ENCODE measurements at regions not wholly inside any gene's neighbourhood (a gene's known extent, or its start where the extent isn't known, plus 50 kb on each side); places are given as distances from the start of the nearest gene placed in this dataset.
"Not testable (repeated sequence)": the region's sequence is repeated elsewhere in the genome, so short reads cannot be mapped to it uniquely, and the experiment has no call there.

GRCh38 chr11:24240496-24241175 is 256.2 kb upstream of the LUZP2 start:
- no peak for ATAC-seq
- Mint-ChIP-seq H3K9me3 (peaks cover 4% of the 10 kb centered on the region), H3K27me3 (no peaks in the 10 kb centered on the region), H3K4me1 (no peaks in the 10 kb centered on the region), H3K4me3 (no peak overlapping the region), H3K36me3 (ENCODE audit: low read depth) (no peaks in the 10 kb centered on the region), H3K27ac (no peak overlapping the region)
- DNase-seq, result no peak

GRCh38 chr11:24246715-24247114 is 250.1 kb upstream of the LUZP2 start:
- Mint-ChIP-seq H3K9me3 (peaks cover 6% of the 10 kb centered on the region), H3K4me1 (no peaks in the 10 kb centered on the region), H3K27ac (no peak overlapping the region), H3K27me3 (no peaks in the 10 kb centered on the region), H3K36me3 (ENCODE audit: low read depth) (no peaks in the 10 kb centered on the region), H3K4me3 (no peak overlapping the region)
- ATAC-seq, result no peak
- DNase-seq, result no peak

DNA sequence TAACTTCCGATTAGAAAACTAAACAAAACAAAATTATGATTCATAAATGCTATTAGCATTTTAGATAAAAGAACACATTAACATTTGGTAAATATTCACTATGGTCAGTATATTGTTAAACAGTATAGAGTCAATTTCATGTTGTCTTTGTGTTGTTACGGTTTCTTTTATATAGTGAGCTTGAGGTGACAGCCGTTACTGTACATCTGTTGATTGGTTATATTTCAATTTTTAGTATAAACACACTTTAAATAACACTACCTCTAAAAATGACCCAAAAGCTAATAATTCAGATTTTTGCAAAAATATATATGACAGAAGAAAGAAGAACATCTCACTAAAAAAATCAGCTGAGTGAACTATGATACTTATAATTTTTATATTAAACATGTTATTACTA is 249.0 kb upstream of the LUZP2 start:
- Mint-ChIP-seq H3K4me3 (no peak overlapping the region), H3K27me3 (no peaks in the 10 kb centered on the region), H3K27ac (no peak overlapping the region), H3K36me3 (ENCODE audit: low read depth) (no peaks in the 10 kb centered on the region), H3K4me1 (no peaks in the 10 kb centered on the region), H3K9me3 (peaks cover 6% of the 10 kb centered on the region)
- no peak for ATAC-seq
- DNase-seq, result no peak

DNA sequence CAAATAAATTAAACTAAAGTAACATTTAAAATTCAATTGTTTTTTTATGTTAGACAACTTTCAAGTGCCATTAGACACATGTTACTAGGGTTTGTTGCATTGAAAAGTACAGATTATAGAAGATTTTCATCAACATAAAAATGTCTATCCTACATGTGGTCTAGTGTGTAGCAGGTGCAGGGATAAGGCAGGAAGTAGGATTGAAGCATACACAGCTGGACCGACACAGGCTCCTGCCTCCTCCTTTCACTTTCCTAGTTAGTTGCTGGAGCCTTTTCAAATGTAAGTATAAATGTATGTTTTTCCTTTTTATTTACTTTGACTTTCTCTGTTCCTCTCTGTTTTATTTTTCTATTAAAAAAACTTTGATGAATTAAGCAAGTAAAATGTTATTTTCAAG is 246.9 kb upstream of the LUZP2 start:
- Mint-ChIP-seq H3K4me3 (no peak overlapping the region), H3K9me3 (peaks cover 6% of the 10 kb centered on the region), H3K27me3 (no peaks in the 10 kb centered on the region), H3K27ac (no peak overlapping the region), H3K4me1 (no peaks in the 10 kb centered on the region), H3K36me3 (ENCODE audit: low read depth) (no peaks in the 10 kb centered on the region)
- DNase-seq (no peak), ATAC-seq (no peak)

DNA sequence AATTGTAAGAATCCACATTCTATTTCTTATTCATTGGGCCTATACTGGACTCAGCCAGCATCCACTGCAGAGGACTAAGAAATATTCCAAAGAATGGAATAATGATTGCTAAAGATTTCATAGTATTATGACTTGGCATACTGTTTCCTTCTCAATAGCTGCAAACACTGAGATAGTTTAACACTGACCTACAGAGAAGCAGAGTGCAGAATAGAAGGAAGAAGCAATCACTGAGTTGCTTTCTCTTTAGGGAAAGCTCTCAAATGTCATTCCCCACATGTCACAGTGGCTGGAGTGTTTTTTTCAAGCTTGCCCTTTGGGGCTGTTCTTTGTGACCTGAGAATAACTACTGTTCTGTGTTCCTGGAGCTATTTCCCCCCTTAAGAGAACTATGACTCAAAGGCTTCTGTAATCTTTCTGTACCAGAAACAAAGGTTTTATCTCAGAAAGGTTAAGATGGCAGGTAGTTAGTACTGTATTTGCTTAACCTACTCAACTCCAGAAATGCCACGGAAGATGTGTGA is 243.6 kb upstream of the LUZP2 start:
- DNase-seq (no peak), ATAC-seq (no peak)
- Mint-ChIP-seq H3K27me3 (no peaks in the 10 kb centered on the region), H3K9me3 (peaks cover 6% of the 10 kb centered on the region), H3K27ac (no peak overlapping the region), H3K4me3 (no peak overlapping the region), H3K4me1 (no peaks in the 10 kb centered on the region), H3K36me3 (ENCODE audit: low read depth) (no peaks in the 10 kb centered on the region)

GRCh38 chr11:24264868-24265267 is 232.0 kb upstream of the LUZP2 start:
- no peak for DNase-seq
- H3K4me3 Mint-ChIP-seq, result no peak overlapping the region
- H3K27ac Mint-ChIP-seq, result no peak overlapping the region
- H3K9me3 Mint-ChIP-seq, result peaks cover 4% of the 10 kb centered on the region
- H3K27me3 Mint-ChIP-seq, result no peaks in the 10 kb centered on the region
- H3K4me1 Mint-ChIP-seq, result no peaks in the 10 kb centered on the region
- no peaks in the 10 kb centered on the region for H3K36me3 Mint-ChIP-seq (ENCODE audit: low read depth)
- ATAC-seq, result no peak

DNA sequence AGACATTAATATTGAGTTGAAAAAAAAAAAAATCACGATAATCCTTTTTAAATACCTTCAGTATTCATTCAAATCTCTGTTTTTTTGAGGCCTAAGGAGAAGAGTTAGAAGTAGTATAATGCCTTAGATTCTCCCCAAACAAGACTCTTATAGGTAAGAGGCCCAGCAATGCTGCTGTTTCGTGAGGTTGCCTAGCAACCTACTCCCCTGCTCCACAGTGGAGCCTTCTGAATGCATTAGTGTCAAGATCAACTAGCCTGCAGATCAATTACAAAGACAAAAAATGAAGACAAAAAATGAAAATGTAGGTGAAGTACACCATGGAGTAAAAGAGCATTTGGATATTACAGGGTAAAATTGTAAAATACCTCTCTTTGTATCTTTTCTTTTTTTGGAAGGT is 229.8 kb upstream of the LUZP2 start:
- no peaks in the 10 kb centered on the region for H3K36me3 Mint-ChIP-seq (ENCODE audit: low read depth)
- ATAC-seq (no peak), DNase-seq (no peak)
- no peaks in the 10 kb centered on the region for H3K27me3 Mint-ChIP-seq
- no peak overlapping the region for H3K4me3 Mint-ChIP-seq
- no peak overlapping the region for H3K27ac Mint-ChIP-seq
- H3K9me3 Mint-ChIP-seq, result peaks cover 7% of the 10 kb centered on the region
- H3K4me1 Mint-ChIP-seq, result no peaks in the 10 kb centered on the region

DNA sequence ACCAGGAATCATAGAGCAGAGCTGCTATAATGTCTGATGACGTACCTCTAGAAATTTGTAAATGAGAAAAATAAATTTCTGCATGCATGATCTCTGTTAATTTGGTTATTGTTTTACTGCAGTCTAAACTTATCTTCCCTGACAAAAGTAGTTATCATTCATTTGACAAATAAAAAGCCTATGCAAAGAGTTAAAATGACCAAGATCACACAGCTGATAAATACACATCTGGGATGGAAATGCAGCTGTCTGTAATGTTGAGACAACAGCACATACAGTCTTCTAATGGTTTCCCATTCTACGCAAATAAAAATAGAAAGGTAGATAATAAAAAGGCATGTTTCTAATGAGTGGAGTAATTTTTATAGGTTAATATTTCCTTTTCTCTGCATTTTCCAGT is 225.1 kb upstream of the LUZP2 start:
- Mint-ChIP-seq H3K36me3 (ENCODE audit: low read depth) (no peaks in the 10 kb centered on the region), H3K27me3 (no peaks in the 10 kb centered on the region), H3K27ac (no peak overlapping the region), H3K4me1 (no peaks in the 10 kb centered on the region), H3K9me3 (peaks cover 16% of the 10 kb centered on the region), H3K4me3 (no peak overlapping the region)
- ATAC-seq (no peak), DNase-seq (no peak)

DNA sequence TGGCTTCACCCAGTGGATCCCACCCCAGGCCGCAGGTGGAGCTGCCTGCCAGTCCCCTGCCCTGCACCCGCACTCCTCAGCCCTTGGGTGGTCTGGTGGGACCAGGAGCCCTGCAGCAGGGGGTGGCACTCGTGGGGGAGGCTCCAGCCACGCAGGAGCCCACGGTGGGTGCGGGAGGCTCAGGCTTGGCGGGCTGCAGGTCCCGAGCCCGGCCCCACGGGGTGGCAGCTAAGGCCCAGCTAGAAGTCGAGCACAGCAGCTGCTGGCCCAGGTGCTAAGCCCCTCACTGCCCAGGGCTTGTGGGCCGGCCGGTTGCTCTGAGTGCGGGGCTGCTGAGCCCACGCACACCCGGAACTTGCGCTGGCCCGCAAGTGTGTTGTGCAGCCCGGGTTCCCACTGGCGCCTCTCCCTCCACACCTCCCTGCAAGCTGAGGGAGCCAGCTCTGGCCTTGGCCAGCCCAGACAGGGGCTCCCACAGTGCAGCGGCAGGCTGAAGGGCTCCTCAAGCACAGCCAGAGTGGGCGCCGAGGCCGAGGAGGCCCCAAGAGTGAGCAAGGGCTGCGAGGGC is 222.6 kb upstream of the LUZP2 start:
- not testable (repeated sequence) for H3K27me3 Mint-ChIP-seq; H3K36me3 Mint-ChIP-seq (ENCODE audit: low read depth); H3K27ac Mint-ChIP-seq; ATAC-seq; H3K4me1 Mint-ChIP-seq; H3K4me3 Mint-ChIP-seq; DNase-seq
- H3K9me3 Mint-ChIP-seq, result peaks cover 12% of the 10 kb centered on the region

DNA sequence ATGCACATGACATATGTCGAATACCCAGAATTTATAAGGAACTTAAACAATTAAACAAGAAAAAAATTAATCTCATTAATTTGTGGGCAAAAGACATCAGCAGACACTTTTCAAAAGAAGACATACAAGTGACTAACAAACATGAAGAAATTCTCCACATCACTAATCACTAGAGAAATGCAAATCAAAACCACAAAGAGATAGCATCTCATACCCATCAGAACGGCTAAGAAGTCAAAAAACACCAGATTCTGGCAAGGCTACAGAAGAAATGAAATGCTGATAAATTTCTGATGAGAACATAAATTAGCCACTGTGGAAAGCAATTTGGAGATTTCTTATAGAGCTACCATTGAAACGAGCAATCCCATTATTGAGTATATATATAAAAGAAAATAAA is 210.6 kb upstream of the LUZP2 start:
- H3K9me3 Mint-ChIP-seq, result peaks cover 16% of the 10 kb centered on the region
- no peaks in the 10 kb centered on the region for H3K4me1 Mint-ChIP-seq
- ATAC-seq, result no peak
- no peak overlapping the region for H3K4me3 Mint-ChIP-seq
- DNase-seq, result no peak
- H3K27me3 Mint-ChIP-seq, result no peaks in the 10 kb centered on the region
- no peaks in the 10 kb centered on the region for H3K36me3 Mint-ChIP-seq (ENCODE audit: low read depth)
- H3K27ac Mint-ChIP-seq, result no peak overlapping the region

- H3K4me1 Mint-ChIP-seq, result no peaks in the 10 kb centered on the region
- ATAC-seq, result no peak
- H3K9me3 Mint-ChIP-seq, result peaks cover 17% of the 10 kb centered on the region
- no peak overlapping the region for H3K4me3 Mint-ChIP-seq
- no peaks in the 10 kb centered on the region for H3K36me3 Mint-ChIP-seq (ENCODE audit: low read depth)
- DNase-seq, result no peak
- no peak overlapping the region for H3K27ac Mint-ChIP-seq
- no peaks in the 10 kb centered on the region for H3K27me3 Mint-ChIP-seq
Measured at GRCh38 chr11:24289301-24289700, 207.6 kb upstream of the LUZP2 start.

GRCh38 chr11:24293964-24294363 is 202.9 kb upstream of the LUZP2 start:
- ATAC-seq (no peak), DNase-seq (no peak)
- Mint-ChIP-seq H3K27me3 (no peaks in the 10 kb centered on the region), H3K27ac (no peak overlapping the region), H3K4me1 (no peaks in the 10 kb centered on the region), H3K36me3 (ENCODE audit: low read depth) (no peaks in the 10 kb centered on the region), H3K4me3 (no peak overlapping the region), H3K9me3 (peaks cover 10% of the 10 kb centered on the region)

DNA sequence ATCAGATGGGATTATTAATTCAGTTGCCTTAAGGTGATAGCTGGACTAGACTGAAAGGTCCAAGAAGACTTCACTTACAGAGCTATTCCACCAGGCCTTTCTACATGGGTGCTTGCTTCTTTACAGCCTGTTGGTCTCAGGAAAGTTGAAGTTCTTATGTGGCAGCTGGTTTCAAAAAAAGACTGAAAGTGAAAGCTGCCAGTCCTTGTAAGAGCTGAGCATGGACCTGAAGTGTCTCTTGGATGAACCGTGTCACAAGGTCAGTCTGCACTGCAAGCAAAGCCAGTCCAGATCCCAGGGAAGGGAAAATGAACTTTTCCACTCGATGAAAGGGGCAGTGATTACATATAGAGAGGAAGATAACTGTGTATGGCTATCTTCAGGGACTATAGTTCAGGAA is 201.5 kb upstream of the LUZP2 start:
- Mint-ChIP-seq H3K27ac (no peak overlapping the region), H3K4me3 (no peak overlapping the region), H3K4me1 (no peaks in the 10 kb centered on the region), H3K36me3 (ENCODE audit: low read depth) (no peaks in the 10 kb centered on the region), H3K27me3 (no peaks in the 10 kb centered on the region), H3K9me3 (peaks cover 10% of the 10 kb centered on the region)
- no peak for ATAC-seq
- no peak for DNase-seq

DNA sequence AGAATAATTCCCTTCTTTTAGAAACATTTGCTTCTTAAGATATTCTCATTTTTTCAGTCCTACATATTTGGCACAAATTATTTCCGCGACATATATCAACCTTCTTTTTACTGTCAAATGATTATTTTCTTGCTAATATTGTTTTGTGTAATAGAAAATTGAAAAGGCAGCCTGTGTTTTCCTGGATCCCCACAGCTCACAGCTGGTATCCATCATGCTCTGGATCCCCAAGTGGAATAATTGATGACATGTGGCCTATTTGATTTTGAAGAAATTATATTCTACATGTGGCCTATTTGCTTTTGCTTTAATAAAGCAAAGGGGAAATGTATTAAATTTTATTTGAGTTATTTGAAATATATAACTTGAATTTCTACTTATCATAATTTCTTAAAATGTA is 199.4 kb upstream of the LUZP2 start:
- H3K4me3 Mint-ChIP-seq, result no peak overlapping the region
- ATAC-seq (no peak), DNase-seq (no peak)
- H3K9me3 Mint-ChIP-seq, result peaks cover 4% of the 10 kb centered on the region
- H3K36me3 Mint-ChIP-seq (ENCODE audit: low read depth), result no peaks in the 10 kb centered on the region
- H3K4me1 Mint-ChIP-seq, result no peaks in the 10 kb centered on the region
- H3K27ac Mint-ChIP-seq, result no peak overlapping the region
- no peaks in the 10 kb centered on the region for H3K27me3 Mint-ChIP-seq

DNA sequence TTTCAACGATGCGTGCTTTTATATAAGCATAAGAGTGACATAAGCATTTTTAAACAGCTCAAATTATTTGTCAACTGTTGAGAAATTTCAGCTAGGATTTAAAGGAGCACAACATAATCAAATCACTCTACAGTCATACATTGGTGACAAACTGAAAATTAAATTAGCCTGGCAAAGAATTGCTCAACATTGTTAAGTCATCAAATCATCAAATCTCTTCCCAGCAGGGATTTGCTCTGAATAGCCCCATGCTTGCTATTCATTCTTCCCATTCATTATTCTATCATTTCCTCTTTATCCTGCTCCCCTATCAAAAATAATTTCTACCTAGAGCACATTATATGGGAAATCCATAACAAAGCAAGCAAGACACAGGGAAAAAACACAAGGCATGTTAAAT is 198.7 kb upstream of the LUZP2 start:
- Mint-ChIP-seq H3K27ac (no peak overlapping the region), H3K36me3 (ENCODE audit: low read depth) (no peaks in the 10 kb centered on the region), H3K27me3 (no peaks in the 10 kb centered on the region), H3K4me3 (no peak overlapping the region), H3K9me3 (peaks cover 4% of the 10 kb centered on the region), H3K4me1 (no peaks in the 10 kb centered on the region)
- no peak for DNase-seq
- ATAC-seq, result no peak

DNA sequence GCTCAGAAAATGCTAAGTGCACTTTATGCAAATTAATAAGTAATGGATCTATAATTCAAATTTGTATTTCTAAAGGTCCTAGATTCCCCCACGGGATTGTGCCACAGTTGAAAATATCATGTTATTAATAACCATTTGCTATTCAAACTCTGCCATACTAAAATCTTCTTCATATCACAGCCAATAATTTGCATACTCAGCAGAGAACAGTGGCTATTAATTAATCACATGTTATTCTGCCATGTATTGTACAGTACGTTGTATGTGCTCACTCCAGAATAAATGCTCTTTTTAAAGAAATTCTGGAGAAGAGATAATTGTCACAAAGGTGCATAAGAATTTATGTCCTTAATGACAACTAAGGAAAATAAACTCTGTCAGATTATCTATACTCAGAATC is 184.9 kb upstream of the LUZP2 start:
- ATAC-seq (no peak), DNase-seq (no peak)
- no peaks in the 10 kb centered on the region for H3K4me1 Mint-ChIP-seq
- H3K27me3 Mint-ChIP-seq, result no peaks in the 10 kb centered on the region
- no peak overlapping the region for H3K27ac Mint-ChIP-seq
- H3K9me3 Mint-ChIP-seq, result peaks cover 18% of the 10 kb centered on the region
- no peaks in the 10 kb centered on the region for H3K36me3 Mint-ChIP-seq (ENCODE audit: low read depth)
- no peak overlapping the region for H3K4me3 Mint-ChIP-seq
